ENCODE measurements at regions not wholly inside any gene's neighbourhood (a gene's known extent, or its start where the extent isn't known, plus 50 kb on each side); places are given as distances from the start of the nearest gene placed in this dataset.

- Histone ChIP-seq H3K9me3 (ENCODE audit: control insufficient read depth, insufficient read depth, low read length) (no peaks in the 10 kb centered on the region), H3K4me3 (ENCODE audit: low read depth, low read length) (no peak overlapping the region), H3K27ac (ENCODE audit: low read depth, low read length) (no peak overlapping the region), H3K27me3 (ENCODE audit: control insufficient read depth, insufficient read depth, low read length) (peaks cover 4% of the 10 kb centered on the region)
- CTCF ChIA-PET = no interaction called here
- POLR2A ChIA-PET = no interaction called here
- no peak for DNase-seq (ENCODE audit: low read depth, low spot score)
- TF ChIP-seq CTCF (IDR thresholded peaks at IDR 0.05; ENCODE audit: low read depth, low read length) = no peak
These were observed 137.3 kb upstream of the RHOBTB1 start for GRCh38 chr10:61081301-61081700.

- TF ChIP-seq CTCF (IDR thresholded peaks at IDR 0.05; ENCODE audit: low read depth, low read length) = no peak
- Histone ChIP-seq H3K9me3 (ENCODE audit: control insufficient read depth, insufficient read depth, low read length) (no peaks in the 10 kb centered on the region), H3K4me3 (ENCODE audit: low read depth, low read length) (no peak overlapping the region), H3K27me3 (ENCODE audit: control insufficient read depth, insufficient read depth, low read length) (peaks cover 4% of the 10 kb centered on the region), H3K27ac (ENCODE audit: low read depth, low read length) (no peak overlapping the region)
- CTCF ChIA-PET = interaction anchor here (0.7 kb wide), 1 partner anchor 654 kb away, joined by 3 read pairs; no protein-coding TSS in a partner anchor
- POLR2A ChIA-PET = interaction anchor here (0.7 kb wide), 1 partner anchor 12 kb away, joined by 3 read pairs; no protein-coding TSS in a partner anchor
- DNase-seq (ENCODE audit: low read depth, low spot score) = no peak
These were observed 134.7 kb upstream of the RHOBTB1 start for GRCh38 chr10:61078542-61079275.

- Histone ChIP-seq H3K4me3 (ENCODE audit: low read depth, low read length) (no peak overlapping the region), H3K27me3 (ENCODE audit: control insufficient read depth, insufficient read depth, low read length) (peaks cover 2% of the 10 kb centered on the region), H3K27ac (ENCODE audit: low read depth, low read length) (no peak overlapping the region), H3K9me3 (ENCODE audit: control insufficient read depth, insufficient read depth, low read length) (no peaks in the 10 kb centered on the region)
- TF ChIP-seq CTCF (IDR thresholded peaks at IDR 0.05; ENCODE audit: low read depth, low read length) = no peak
- ChIA-PET CTCF (no interaction called here), POLR2A (no interaction called here)
- DNase-seq (ENCODE audit: low read depth, low spot score) = no peak
These were observed 132.7 kb upstream of the RHOBTB1 start for GRCh38 chr10:61076572-61077114.

GRCh38 chr10:61073391-61073790, 129.4 kb upstream of the RHOBTB1 start:
- ChIA-PET CTCF (no interaction called here), POLR2A (interaction anchor here (0.7 kb wide), 1 partner anchor 850 kb away, joined by 3 read pairs; no protein-coding TSS in a partner anchor)
- H3K4me3 ChIP-seq (ENCODE audit: low read depth, low read length) = no peak overlapping the region

More at GRCh38 chr10:61073391-61073790, 129.4 kb upstream of the RHOBTB1 start:
- no peak for TF ChIP-seq CTCF (IDR thresholded peaks at IDR 0.05; ENCODE audit: low read depth, low read length)
- Histone ChIP-seq H3K9me3 (ENCODE audit: control insufficient read depth, insufficient read depth, low read length) (no peaks in the 10 kb centered on the region), H3K27ac (ENCODE audit: low read depth, low read length) (no peak overlapping the region), H3K27me3 (ENCODE audit: control insufficient read depth, insufficient read depth, low read length) (peaks cover 2% of the 10 kb centered on the region)
- no peak for DNase-seq (ENCODE audit: low read depth, low spot score)
